ENCODE measurements at regions not wholly inside any gene's neighbourhood (a gene's known extent, or its start where the extent isn't known, plus 50 kb on each side); places are given as distances from the start of the nearest gene placed in this dataset.

DNA sequence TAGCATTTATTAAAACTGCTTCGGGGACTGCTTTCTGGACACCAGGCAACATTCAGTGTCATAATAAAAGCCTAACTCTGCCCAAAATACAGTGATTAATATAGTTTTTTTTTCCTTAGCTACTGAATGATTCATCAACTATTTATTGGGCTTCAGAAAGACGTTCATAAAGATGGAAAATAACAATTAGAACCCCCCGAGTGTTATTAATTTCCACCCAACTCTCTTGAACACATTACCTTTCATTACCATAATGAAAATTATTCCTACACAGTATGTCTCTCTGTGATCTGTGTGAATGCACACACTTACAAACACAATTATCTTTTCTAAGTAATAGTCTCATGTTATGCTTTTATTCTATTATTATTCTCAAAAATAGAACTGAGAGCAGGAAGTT, 473.0 kb downstream of the ADAMTS20 start:
- 47 to 56% methylated on average over 3 of the region's 3 CpGs for WGBS, 2 donors (ENCODE audit: low coverage in 1 of 2)
- H3K36me3 ChIP-seq: no peaks in the 10 kb centered on the region
- no peaks in the 10 kb centered on the region for H3K27me3 ChIP-seq
- no peaks in the 10 kb centered on the region for H3K9me3 ChIP-seq
- H3K27ac ChIP-seq: no peak overlapping the region
- H3K4me1 ChIP-seq: no peaks in the 10 kb centered on the region
- H3K4me3 ChIP-seq: no peak overlapping the region
- ATAC-seq: no peak
- TF ChIP-seq POLR2A (IDR thresholded peaks at IDR 0.05) (no peak), POLR2AphosphoS5 (IDR thresholded peaks at IDR 0.05) (no peak), EP300 (IDR thresholded peaks at IDR 0.05) (no peak)
- TF ChIP-seq, protein P1, sequence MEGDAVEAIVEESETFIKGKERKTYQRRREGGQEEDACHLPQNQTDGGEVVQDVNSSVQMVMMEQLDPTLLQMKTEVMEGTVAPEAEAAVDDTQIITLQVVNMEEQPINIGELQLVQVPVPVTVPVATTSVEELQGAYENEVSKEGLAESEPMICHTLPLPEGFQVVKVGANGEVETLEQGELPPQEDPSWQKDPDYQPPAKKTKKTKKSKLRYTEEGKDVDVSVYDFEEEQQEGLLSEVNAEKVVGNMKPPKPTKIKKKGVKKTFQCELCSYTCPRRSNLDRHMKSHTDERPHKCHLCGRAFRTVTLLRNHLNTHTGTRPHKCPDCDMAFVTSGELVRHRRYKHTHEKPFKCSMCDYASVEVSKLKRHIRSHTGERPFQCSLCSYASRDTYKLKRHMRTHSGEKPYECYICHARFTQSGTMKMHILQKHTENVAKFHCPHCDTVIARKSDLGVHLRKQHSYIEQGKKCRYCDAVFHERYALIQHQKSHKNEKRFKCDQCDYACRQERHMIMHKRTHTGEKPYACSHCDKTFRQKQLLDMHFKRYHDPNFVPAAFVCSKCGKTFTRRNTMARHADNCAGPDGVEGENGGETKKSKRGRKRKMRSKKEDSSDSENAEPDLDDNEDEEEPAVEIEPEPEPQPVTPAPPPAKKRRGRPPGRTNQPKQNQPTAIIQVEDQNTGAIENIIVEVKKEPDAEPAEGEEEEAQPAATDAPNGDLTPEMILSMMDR (IDR thresholded peaks at IDR 0.05): no peak

DNA sequence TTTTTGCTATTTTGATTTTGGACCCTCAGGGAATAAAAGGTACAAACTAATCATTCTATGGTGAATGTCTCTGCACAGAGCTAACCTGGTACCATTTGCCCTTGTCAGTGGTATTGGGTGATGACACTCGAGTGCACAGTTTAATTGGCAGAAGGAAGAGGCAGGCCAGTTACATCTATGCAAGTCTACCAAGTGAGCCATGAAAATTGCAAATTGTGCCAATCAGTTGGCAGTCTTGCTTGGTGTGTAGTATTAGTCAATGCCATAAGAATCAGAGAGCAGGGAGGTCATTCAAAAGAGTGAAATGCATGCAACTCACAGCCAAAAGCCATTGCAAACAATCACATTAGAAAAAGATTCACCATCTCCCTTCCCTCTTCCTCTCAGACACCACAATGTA, 479.6 kb downstream of the ADAMTS20 start:
- WGBS, 2 donors (ENCODE audit: low coverage in 1 of 2): 82 to 83% methylated on average over 1 of the region's 1 CpG
- Histone ChIP-seq H3K36me3 (no peaks in the 10 kb centered on the region), H3K4me1 (no peaks in the 10 kb centered on the region), H3K27ac (no peak overlapping the region), H3K4me3 (no peak overlapping the region), H3K9me3 (no peaks in the 10 kb centered on the region), H3K27me3 (no peaks in the 10 kb centered on the region)
- ATAC-seq: no peak
- TF ChIP-seq POLR2A (IDR thresholded peaks at IDR 0.05) (no peak), EP300 (IDR thresholded peaks at IDR 0.05) (no peak), POLR2AphosphoS5 (IDR thresholded peaks at IDR 0.05) (no peak)
- TF ChIP-seq, protein P1 (IDR thresholded peaks at IDR 0.05): no peak

DNA sequence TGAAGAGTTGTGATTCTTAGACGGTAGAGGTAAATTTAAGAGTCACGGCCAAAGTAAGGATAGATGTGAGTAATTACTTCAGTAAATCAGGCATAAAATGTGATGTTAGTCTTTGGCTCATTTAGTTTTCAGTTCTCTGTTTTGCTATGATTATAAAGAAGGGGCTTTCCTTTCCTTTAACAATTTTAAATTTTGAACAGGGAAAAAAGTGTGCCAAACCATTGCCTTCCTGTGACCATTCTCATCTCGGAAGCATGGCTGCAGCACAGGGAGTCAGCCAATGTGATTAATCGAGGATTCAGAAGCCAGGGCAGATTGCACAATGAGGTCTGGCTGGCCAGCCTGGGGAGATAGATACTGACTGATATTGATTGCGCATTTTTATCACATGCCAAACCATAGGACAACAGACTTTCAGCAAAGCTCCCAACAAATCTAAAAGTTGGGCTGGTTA, 480.2 kb upstream of the PRICKLE1 start:
- 59 to 75% methylated on average over 4 to 5 of the region's 5 CpGs for WGBS, 2 donors (ENCODE audit: low coverage in 1 of 2)
- no peaks in the 10 kb centered on the region for H3K27me3 ChIP-seq
- no peak overlapping the region for H3K4me3 ChIP-seq
- H3K36me3 ChIP-seq: no peaks in the 10 kb centered on the region
- no peaks in the 10 kb centered on the region for H3K9me3 ChIP-seq
- H3K4me1 ChIP-seq: no peaks in the 10 kb centered on the region
- no peak overlapping the region for H3K27ac ChIP-seq
- TF ChIP-seq, protein P1 (IDR thresholded peaks at IDR 0.05): no peak
- TF ChIP-seq EP300 (IDR thresholded peaks at IDR 0.05) (no peak), POLR2A (IDR thresholded peaks at IDR 0.05) (no peak), POLR2AphosphoS5 (IDR thresholded peaks at IDR 0.05) (no peak)
- ATAC-seq: no peak

DNA sequence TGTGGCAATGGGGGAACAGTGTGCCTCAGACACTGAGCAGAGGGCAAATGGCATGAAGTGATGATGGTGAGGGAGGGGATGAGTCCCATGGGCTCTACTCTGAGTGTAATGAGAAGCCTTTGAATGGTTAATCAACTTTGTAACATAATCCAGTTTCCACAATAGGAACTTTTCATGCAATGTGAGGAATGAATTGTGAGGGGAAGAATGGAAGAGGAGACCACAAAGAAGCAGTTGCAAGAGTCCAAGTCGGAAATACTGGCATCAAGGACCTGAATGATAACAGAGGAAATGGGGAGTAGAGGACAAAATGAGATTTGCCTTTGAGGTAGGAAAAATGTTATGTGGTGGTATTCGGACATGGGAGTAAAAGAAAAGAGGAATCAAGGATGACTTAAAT, 476.9 kb upstream of the PRICKLE1 start:
- Histone ChIP-seq H3K27me3 (no peaks in the 10 kb centered on the region), H3K36me3 (no peaks in the 10 kb centered on the region), H3K4me1 (no peaks in the 10 kb centered on the region), H3K4me3 (no peak overlapping the region), H3K9me3 (no peaks in the 10 kb centered on the region), H3K27ac (no peak overlapping the region)
- TF ChIP-seq, protein P1 (IDR thresholded peaks at IDR 0.05): no peak
- TF ChIP-seq POLR2A (IDR thresholded peaks at IDR 0.05) (no peak), EP300 (IDR thresholded peaks at IDR 0.05) (no peak)
- no peak for ATAC-seq
- 66 to 100% methylated on average over 2 of the region's 2 CpGs for WGBS, 2 donors (ENCODE audit: low coverage in 1 of 2)

DNA sequence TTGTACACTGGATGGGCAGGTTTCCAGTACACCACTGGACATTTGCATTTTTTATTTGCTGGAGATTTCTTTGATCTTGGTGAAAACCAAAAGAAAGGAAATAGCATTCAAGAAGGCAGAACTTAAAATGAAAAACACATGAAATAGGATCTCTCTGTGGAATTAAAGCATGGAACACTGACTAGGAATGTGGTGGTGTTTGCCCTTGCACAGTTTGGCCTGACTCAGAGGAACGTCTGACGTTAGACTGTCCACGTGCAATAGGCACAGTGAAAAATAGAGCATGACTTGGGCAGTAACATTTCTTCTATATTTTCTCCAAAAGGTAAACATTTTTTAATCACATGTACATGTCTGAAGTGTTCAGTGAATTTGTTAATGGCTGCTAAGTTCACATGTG, 474.1 kb upstream of the PRICKLE1 start:
- no peaks in the 10 kb centered on the region for H3K27me3 ChIP-seq
- H3K36me3 ChIP-seq: no peaks in the 10 kb centered on the region
- no peak for ATAC-seq
- TF ChIP-seq, protein P1 (IDR thresholded peaks at IDR 0.05): no peak
- TF ChIP-seq EP300 (IDR thresholded peaks at IDR 0.05): no peak
- no peak for TF ChIP-seq POLR2AphosphoS5 (IDR thresholded peaks at IDR 0.05)
- no peak for TF ChIP-seq POLR2A (IDR thresholded peaks at IDR 0.05)
- H3K4me3 ChIP-seq: no peak overlapping the region
- 72 to 80% methylated on average over 3 of the region's 3 CpGs for WGBS, 2 donors (ENCODE audit: low coverage in 1 of 2)
- no peaks in the 10 kb centered on the region for H3K9me3 ChIP-seq
- H3K4me1 ChIP-seq: peaks cover 0 to 4% (median 0%) of the 10 kb centered on the region in 3 donors
- H3K27ac ChIP-seq: no peak overlapping the region
